Activated CD4-positive, CD25-positive, alpha-beta regulatory T cell treated with anti-CD3 and anti-CD28 coated beads, Interleukin-2, amount 50 U/mL, for 72 hours (primary cell): ENCODE measurements at regions not wholly inside any gene's neighbourhood (a gene's known extent, or its start where the extent isn't known, plus 50 kb on each side); places are given as distances from the start of the nearest gene placed in this dataset.

ENCODE experiments used
- DNase-seq: peaks from one replicate; pipeline ENCODE4 v3.0.0; 2021

- no peak for DNase-seq
Measured at GRCh38 chr7:41877118-41877517, 174.2 kb upstream of the INHBA start.

- no peak for DNase-seq
Measured at GRCh38 chr7:41875513-41875912, 172.6 kb upstream of the INHBA start.

GRCh38 chr7:41874201-41874785, 171.4 kb upstream of the INHBA start:
- no peak for DNase-seq

GRCh38 chr7:41873741-41874140, 170.9 kb upstream of the INHBA start:
- DNase-seq = no peak

GRCh38 chr7:41872966-41873365, 170.1 kb upstream of the INHBA start:
- no peak for DNase-seq

GRCh38 chr7:41870461-41871138, 167.7 kb upstream of the INHBA start:
- DNase-seq = no peak

- DNase-seq = no peak
Measured at GRCh38 chr7:41869997-41870396, 167.1 kb upstream of the INHBA start.

- no peak for DNase-seq
Measured at GRCh38 chr7:41869596-41869995, 166.7 kb upstream of the INHBA start.

- DNase-seq = no peak
Measured at GRCh38 chr7:41869091-41869490, 166.2 kb upstream of the INHBA start.

- DNase-seq = no peak
Measured at GRCh38 chr7:41867639-41868280, 164.9 kb upstream of the INHBA start.

- DNase-seq = no peak
Measured at GRCh38 chr7:41862261-41862660, 159.4 kb upstream of the INHBA start.

- no peak for DNase-seq
Measured at GRCh38 chr7:41861642-41862041, 158.8 kb upstream of the INHBA start.

- DNase-seq = no peak
Measured at GRCh38 chr7:41858201-41858600, 155.3 kb upstream of the INHBA start.

- no peak for DNase-seq
Measured at GRCh38 chr7:41855798-41856197, 152.9 kb upstream of the INHBA start.

- no peak for DNase-seq
Measured at GRCh38 chr7:41847606-41848005, 144.7 kb upstream of the INHBA start.

GRCh38 chr7:41847151-41847550, 144.3 kb upstream of the INHBA start:
- DNase-seq = no peak

- no peak for DNase-seq
Measured at GRCh38 chr7:41842956-41843355, 140.1 kb upstream of the INHBA start.

- DNase-seq = no peak
Measured at GRCh38 chr7:41837916-41838315, 135.0 kb upstream of the INHBA start.

GRCh38 chr7:41835976-41836530, 133.2 kb upstream of the INHBA start:
- no peak for DNase-seq

- DNase-seq = no peak
Measured at GRCh38 chr7:41834805-41835694, 132.2 kb upstream of the INHBA start.

GRCh38 chr7:41832941-41833340, 130.1 kb upstream of the INHBA start:
- no peak for DNase-seq

- DNase-seq = no peak
Measured at GRCh38 chr7:41830271-41830670, 127.4 kb upstream of the INHBA start.

- DNase-seq = no peak
Measured at GRCh38 chr7:41828911-41829310, 126.0 kb upstream of the INHBA start.
